Endothelial cell of umbilical vein (primary cell): ENCODE measurements at regions not wholly inside any gene's neighbourhood (a gene's known extent, or its start where the extent isn't known, plus 50 kb on each side); places are given as distances from the start of the nearest gene placed in this dataset.

Experiments
- BruUV-seq: library from RNA; stranded (reverse); fragments of 400-500 nt; replicated peaks from 2 replicates; lab custom pipeline; 2021; lab: Mats Ljungman, UMichigan
- CTCF ChIA-PET: fragments of 300-600, 350-600 bp; sonication (Branson Sonifier 250); formaldehyde crosslinking; loops from one replicate; lab custom pipeline; 2021; ENCODE audit warnings: antibody characterized with exemption, inconsistent platforms; lab: Charles Lee
- POLR2A ChIA-PET: fragments of 300-600, 350-600 bp; sonication (Branson Sonifier 250); formaldehyde crosslinking; loops from one replicate; lab custom pipeline; 2021; ENCODE audit warnings: antibody characterized with exemption, inconsistent platforms; lab: Charles Lee
- DNase-seq: peaks from one replicate; pipeline ENCODE4 v3.0.0-alpha.2; 2011; ENCODE audit warnings: low read depth, low spot score
- FAIRE-seq: peaks from 2 replicates; lab custom pipeline; 2011; peaks lifted over from hg19 to GRCh38; lab: Jason Lieb, UNC
- H2AFZ ChIP-seq: 2 replicates; pipeline ENCODE4 v1.6.0; 2012; ENCODE audit warnings: low read depth, low read length, control low read depth, inconsistent platforms
- H3K27ac ChIP-seq: 2 replicates; pipeline ENCODE4 v1.5.1; 2011; ENCODE audit warnings: low read depth, mild to moderate bottlenecking, control low read depth, low read length, moderate library complexity; ENCODE audit not compliant: insufficient read depth
- H3K27me3 ChIP-seq, 2 experiments: 2 replicates each; pipeline versions ENCODE4 v1.6.0 to v1.6.1; 2011; ENCODE audit warnings: low read length in 2 of 2, mixed read lengths in 1 of 2; ENCODE audit not compliant: control insufficient read depth in 2 of 2, insufficient read depth in 2 of 2
- H3K36me3 ChIP-seq, 2 experiments: 2 replicates in 1 of 2; 3 replicates in 1 of 2; pipeline ENCODE4 v1.5.1; 2011; ENCODE audit warnings: low read length in 2 of 2, mild to moderate bottlenecking in 1 of 2, moderate library complexity in 1 of 2; ENCODE audit not compliant: control insufficient read depth in 2 of 2, insufficient read depth in 2 of 2; ENCODE audit errors: extremely low read depth in 1 of 2
- H3K4me1 ChIP-seq: 3 replicates; pipeline ENCODE4 v1.5.1; 2011; ENCODE audit warnings: mild to moderate bottlenecking, low read length; ENCODE audit not compliant: control insufficient read depth, insufficient read depth; ENCODE audit errors: extremely low read depth
- H3K4me2 ChIP-seq: 2 replicates; pipeline ENCODE4 v1.6.1; 2011; ENCODE audit warnings: low read length, control low read depth, mixed read lengths; ENCODE audit not compliant: insufficient read depth
- H3K4me3 ChIP-seq, 3 experiments: fragments of 200-600 bp in 1 of 3; sonication (generic), shearing (Covaris generic) in 1 of 3; replicated peaks in 1 of 3; 2 replicates each; pipeline ENCODE4 v1.5.1; 2011 to 2016; ENCODE audit warnings: control low read depth in 3 of 3, low read length in 3 of 3, mild to moderate bottlenecking in 2 of 3, inconsistent platforms in 1 of 3, low read depth in 1 of 3, moderate library complexity in 1 of 3; ENCODE audit not compliant: insufficient read depth in 1 of 3
- H3K79me2 ChIP-seq: 2 replicates; pipeline ENCODE4 v1.6.0; 2012; ENCODE audit warnings: low read length, inconsistent platforms; ENCODE audit not compliant: control insufficient read depth, insufficient read depth
- H3K9ac ChIP-seq: replicated peaks from 2 replicates; pipeline ENCODE3; 2011; ENCODE audit warnings: low read length, control low read depth; ENCODE audit not compliant: insufficient read depth; ENCODE audit errors: extremely low read depth
- H3K9me1 ChIP-seq: replicated peaks from 3 replicates; pipeline ENCODE4 v1.6.0; 2011; ENCODE audit warnings: mild to moderate bottlenecking, low read length; ENCODE audit not compliant: control insufficient read depth, insufficient read depth; ENCODE audit errors: extremely low read depth
- H3K9me3 ChIP-seq: replicated peaks from 2 replicates; pipeline ENCODE4 v1.5.1; 2012; ENCODE audit warnings: low read length, inconsistent platforms; ENCODE audit not compliant: control insufficient read depth, insufficient read depth
- H4K20me1 ChIP-seq: replicated peaks from 2 replicates; pipeline ENCODE3; 2011; ENCODE audit warnings: mild to moderate bottlenecking, low read length; ENCODE audit not compliant: control insufficient read depth, insufficient read depth; ENCODE audit errors: extremely low read depth
- CTCF ChIP-seq, 2 donors: IDR thresholded peaks; 1 replicate in 1 of 2; 2 replicates in 1 of 2; pipeline ENCODE4 v1.5.1; 2011; ENCODE audit warnings: low read length in 2 of 2, mild to moderate bottlenecking in 2 of 2, moderate library complexity in 2 of 2, control low read depth in 1 of 2, inconsistent platforms in 1 of 2, low read depth in 1 of 2; ENCODE audit not compliant: insufficient read depth in 1 of 2; ENCODE audit errors: extremely low read depth in 1 of 2
- EZH2 ChIP-seq: IDR thresholded peaks from 2 replicates; pipeline ENCODE4 v1.6.1; 2012; ENCODE audit warnings: borderline replicate concordance, low read depth, mild to moderate bottlenecking, moderate library complexity, low read length, inconsistent platforms; ENCODE audit not compliant: severe bottlenecking
- FOS ChIP-seq: IDR thresholded peaks from 2 replicates; pipeline ENCODE4 v1.6.1; 2011; ENCODE audit warnings: mild to moderate bottlenecking, low read length, moderate library complexity, borderline replicate concordance; ENCODE audit not compliant: insufficient read depth
- GATA2 ChIP-seq: IDR thresholded peaks from 2 replicates; pipeline ENCODE4 v1.7.0; 2011; ENCODE audit warnings: low read depth, mild to moderate bottlenecking, moderate library complexity, mixed read lengths, low read length; ENCODE audit not compliant: insufficient read length, insufficient read depth
- JUN ChIP-seq: IDR thresholded peaks from 2 replicates; pipeline ENCODE4 v1.6.1; 2011; ENCODE audit warnings: borderline replicate concordance, low read depth; ENCODE audit not compliant: insufficient read length, insufficient read depth
- MAX ChIP-seq: IDR thresholded peaks from 2 replicates; pipeline ENCODE4 v1.6.1; 2011; ENCODE audit not compliant: insufficient read depth, insufficient read length
- MYC ChIP-seq: IDR thresholded peaks from one replicate; pipeline ENCODE4 v1.6.1; 2011; ENCODE audit warnings: mild to moderate bottlenecking, low read depth, low read length
- POLR2A ChIP-seq: IDR thresholded peaks from 2 replicates; pipeline ENCODE4 v1.6.1; 2012; ENCODE audit warnings: low read depth, mild to moderate bottlenecking, control low read depth, low read length
- POLR2AphosphoS5 ChIP-seq: IDR thresholded peaks from 2 replicates; pipeline ENCODE4 v1.6.1; 2012; ENCODE audit warnings: low read depth, mild to moderate bottlenecking, control low read depth, low read length, moderate library complexity; ENCODE audit not compliant: insufficient read depth
- dilution Hi-C: fragments of 300-500 bp; cut with MboI; formaldehyde crosslinking; loops from one replicate; pipeline ENCODE4 v1.15.0; 2019; ENCODE audit warnings: low sequenced_read_pairs; ENCODE audit not compliant: extremely low pct_ligation_motif_present
- intact Hi-C: fragments of 100-400 bp; cut with micrococcal nuclease; formaldehyde crosslinking; loops from one replicate; pipeline ENCODE4 v1.10.0; 2022

- no peak for TF ChIP-seq MYC
- no peak for TF ChIP-seq EZH2
- no peak for TF ChIP-seq MAX
- no peak for TF ChIP-seq POLR2A
- TF ChIP-seq FOS: no peak
- TF ChIP-seq GATA2: no peak
- no peak for TF ChIP-seq CTCF (IDR thresholded peaks at IDR 0.05; ENCODE audit: extremely low read depth in 1 of 2, insufficient read depth in 1 of 2, low read depth in 1 of 2, low read length in 2 of 2)
- TF ChIP-seq JUN: no peak
- no peak for TF ChIP-seq POLR2AphosphoS5
- POLR2A ChIA-PET: no interaction called here
- H3K4me1 ChIP-seq: no peaks in the 10 kb centered on the region
- H3K27me3 ChIP-seq: no peaks in the 10 kb centered on the region
- intact Hi-C loops (no loop called here), dilution Hi-C loops (no loop called here)
- no peak overlapping the region for H3K4me2 ChIP-seq
- no peaks in the 10 kb centered on the region for H4K20me1 ChIP-seq
- no peak for DNase-seq
- no peak overlapping the region for H2AFZ ChIP-seq
- H3K4me3 ChIP-seq: no peak overlapping the region
- CTCF ChIA-PET: interaction anchor here (1.5 kb wide), 1 partner anchor 9 kb away, joined by 5 read pairs; no protein-coding TSS in a partner anchor
- H3K9me1 ChIP-seq: no peaks in the 10 kb centered on the region
- H3K9me3 ChIP-seq: no peaks in the 10 kb centered on the region
- BruUV-seq: no TSS peak
- no peak overlapping the region for H3K9ac ChIP-seq
- H3K27ac ChIP-seq: no peak overlapping the region
- no peak for FAIRE-seq
- no peaks in the 10 kb centered on the region for H3K79me2 ChIP-seq
- H3K36me3 ChIP-seq: no peaks in the 10 kb centered on the region
Observed at GRCh38 chr2:177073611-177074010, 139.0 kb upstream of the HNRNPA3 start.
